ENCODE measurements at regions not wholly inside any gene's neighbourhood (a gene's known extent, or its start where the extent isn't known, plus 50 kb on each side); places are given as distances from the start of the nearest gene placed in this dataset.

GRCh38 chr20:40769677-40770285 is 80.7 kb upstream of the MAFB start:
- intact Hi-C loops (cut with micrococcal nuclease), result no loop called here

- intact Hi-C loops (cut with micrococcal nuclease), result no loop called here
Observed at GRCh38 chr20:40770564-40771307, 81.7 kb upstream of the MAFB start.

- intact Hi-C loops (cut with micrococcal nuclease), result no loop called here
Observed at GRCh38 chr20:40771308-40771610, 82.2 kb upstream of the MAFB start.

DNA sequence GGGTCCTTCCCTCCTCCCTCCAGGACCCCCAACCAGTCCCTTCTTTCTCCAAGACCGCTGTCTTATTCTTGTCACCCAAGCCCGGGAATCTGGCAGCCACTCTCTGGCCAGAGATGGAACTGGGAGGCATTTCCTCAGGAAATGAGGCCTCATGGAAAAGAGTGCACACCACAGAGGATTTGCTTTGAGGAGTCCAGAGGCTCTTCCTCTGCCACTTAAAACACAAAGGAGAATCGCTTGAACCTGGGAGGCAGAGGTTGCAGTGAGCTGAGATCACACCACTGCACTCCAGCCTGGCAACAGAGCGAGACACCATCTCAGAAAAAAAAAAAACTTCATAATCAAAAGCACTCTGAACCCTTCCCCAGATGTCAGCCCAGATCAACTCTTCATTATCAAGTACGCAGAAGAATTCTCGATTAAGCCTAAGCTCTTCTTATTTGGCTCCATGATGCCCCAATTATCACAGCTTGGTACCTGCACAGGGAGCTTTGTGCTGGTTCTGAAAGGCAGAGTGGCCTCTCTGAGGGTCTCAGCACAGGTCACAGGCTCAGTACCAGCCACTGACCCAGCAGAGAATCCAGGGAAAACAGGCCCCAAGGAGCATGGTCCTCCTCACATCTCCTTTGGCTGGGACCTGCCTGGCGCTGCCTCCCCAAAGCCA is 82.9 kb upstream of the MAFB start:
- intact Hi-C loops (cut with micrococcal nuclease), result no loop called here

DNA sequence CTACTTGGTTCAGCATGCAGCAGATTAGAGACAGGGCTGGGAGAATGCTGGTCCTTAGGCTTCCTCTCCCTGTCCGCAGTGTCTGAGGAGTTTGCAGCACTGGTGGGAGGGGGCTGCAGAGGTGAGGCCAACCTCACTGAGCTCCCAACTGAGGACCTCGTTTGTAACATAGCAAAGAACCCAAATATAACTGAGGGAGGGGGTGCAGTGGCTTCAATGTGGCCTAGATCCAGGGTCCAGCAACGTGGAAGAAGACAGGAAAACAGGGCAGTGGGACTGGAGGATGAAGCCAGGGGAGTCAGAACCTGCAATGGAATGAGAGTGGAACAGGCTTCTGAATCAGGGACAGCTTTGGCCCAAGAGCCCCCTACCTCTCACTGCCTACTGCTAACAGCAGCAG is 84.3 kb upstream of the MAFB start:
- intact Hi-C loops (cut with micrococcal nuclease), result no loop called here

- intact Hi-C loops (cut with micrococcal nuclease), result no loop called here
Observed at GRCh38 chr20:40774252-40774651, 85.2 kb upstream of the MAFB start.

DNA sequence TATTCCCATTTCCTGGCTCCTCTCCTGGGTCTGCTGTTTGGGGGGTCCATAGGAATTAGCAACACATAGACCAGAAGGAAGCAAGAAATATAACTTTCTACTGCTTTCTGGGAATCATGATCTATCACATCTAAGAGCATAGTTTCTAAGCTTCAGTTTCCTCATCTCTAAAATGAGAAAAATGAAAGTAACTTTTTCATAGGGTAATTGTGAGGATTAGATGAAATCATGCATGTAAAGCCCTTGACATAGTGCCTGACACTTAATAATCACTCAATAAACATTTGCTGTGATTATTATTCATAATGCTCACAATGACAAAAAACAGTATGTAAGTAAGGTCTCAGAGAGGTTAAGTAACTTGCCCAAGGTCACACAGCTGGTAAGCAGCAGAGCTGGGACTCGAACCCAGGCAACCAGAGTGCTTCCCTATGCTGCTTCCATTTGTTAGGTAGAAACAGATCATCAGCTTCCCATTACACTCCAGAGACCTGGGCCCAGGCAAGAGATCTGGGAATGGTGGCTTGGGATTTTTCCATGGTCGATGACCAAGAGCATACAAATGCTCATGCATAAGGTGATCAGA is 86.6 kb upstream of the MAFB start:
- intact Hi-C loops (cut with micrococcal nuclease), result no loop called here

DNA sequence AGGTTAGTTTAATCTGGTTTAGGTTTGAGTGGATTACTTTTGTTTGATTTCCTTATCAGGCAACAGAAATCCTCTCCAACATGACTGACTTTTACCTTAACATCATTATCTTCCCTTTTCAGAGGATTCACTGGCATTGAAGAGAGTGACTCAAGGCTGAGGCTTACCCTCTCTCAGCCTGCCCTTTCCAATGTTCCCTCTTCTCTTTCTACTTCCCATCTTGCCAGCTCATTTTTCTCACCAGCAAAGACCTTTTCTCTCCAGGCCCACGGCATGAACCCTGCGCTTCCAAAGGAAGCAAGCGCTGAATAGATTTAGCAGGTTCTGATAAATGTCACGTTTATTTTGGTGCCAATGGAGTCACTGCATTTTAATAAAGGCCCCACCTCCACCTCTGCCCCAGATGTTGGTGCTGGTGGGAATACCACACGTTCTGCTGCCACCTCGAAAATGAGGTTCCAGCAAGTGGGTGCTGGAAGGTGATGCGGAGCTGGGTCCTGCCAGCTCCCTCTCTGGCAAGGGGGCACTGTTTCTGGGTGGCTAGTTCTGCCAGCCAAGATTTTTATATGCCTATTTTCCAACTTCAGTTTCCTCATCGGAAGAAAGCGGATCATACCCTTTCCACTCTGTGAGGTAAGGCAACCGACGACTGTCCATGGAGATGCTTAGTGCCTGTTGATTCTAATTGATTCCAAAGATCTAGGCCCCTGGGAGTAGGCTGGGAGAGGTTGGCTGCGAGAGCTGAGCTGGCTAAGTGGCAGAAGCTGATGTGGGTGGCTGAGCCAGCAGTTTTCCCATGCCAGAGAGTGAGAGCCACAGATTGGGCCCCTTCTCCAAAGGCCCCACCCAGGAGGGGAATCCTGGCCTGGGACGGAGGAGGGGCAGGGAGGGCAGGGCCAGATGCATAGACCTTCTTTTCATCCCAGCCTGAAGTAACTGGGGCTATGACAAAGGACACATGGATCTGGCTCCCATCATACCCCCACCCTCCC is 87.7 kb upstream of the MAFB start:
- intact Hi-C loops (cut with micrococcal nuclease), result no loop called here

DNA sequence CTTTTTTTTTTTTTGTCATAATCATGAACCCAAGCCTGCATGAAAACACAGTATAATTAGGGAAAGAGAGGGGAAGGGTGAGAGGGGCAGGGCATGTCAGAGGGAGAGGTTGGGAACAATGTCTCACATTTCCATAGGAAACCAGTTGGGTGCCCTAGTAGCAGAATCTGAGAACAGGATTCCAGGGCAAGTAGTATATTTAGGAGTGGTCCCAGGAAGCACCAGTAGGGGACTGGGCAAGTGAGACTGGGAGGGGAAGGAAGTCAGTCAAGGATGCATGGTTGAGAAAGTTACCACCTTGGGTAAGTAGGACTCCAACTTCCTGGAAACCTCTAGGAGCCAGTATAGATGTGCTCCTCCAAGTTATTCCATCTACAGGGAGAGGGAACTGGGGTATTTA is 88.6 kb upstream of the MAFB start:
- intact Hi-C loops (cut with micrococcal nuclease), result no loop called here

DNA sequence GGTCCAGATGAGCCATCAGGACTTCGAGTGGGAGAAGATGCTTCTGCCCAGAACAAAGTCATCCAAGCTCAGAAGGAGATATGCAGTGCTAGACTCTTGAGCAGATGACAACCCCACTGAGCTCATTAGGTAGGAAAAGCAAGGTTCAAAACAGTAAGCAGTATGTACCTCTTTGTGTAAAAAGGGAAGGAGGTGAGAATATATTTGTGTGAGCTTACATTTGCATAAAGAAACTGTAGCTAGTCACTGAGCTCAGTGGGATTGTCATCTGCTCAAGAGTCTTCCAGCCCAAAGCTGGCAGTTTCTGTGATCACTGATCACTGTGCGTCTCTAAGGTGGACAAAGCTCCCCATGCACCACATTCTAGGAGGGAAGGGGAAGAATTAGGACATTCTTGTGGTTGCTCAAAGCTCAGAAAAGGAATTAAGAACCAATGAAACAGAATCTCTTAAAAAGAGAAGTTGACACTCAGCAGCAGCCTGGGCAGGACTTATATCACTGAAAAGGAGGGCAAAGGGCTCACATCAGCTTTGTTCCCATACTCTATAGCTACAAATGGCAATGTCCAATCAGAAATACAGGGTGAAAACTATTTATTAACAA is 90.0 kb upstream of the MAFB start:
- intact Hi-C loops (cut with micrococcal nuclease), result no loop called here

DNA sequence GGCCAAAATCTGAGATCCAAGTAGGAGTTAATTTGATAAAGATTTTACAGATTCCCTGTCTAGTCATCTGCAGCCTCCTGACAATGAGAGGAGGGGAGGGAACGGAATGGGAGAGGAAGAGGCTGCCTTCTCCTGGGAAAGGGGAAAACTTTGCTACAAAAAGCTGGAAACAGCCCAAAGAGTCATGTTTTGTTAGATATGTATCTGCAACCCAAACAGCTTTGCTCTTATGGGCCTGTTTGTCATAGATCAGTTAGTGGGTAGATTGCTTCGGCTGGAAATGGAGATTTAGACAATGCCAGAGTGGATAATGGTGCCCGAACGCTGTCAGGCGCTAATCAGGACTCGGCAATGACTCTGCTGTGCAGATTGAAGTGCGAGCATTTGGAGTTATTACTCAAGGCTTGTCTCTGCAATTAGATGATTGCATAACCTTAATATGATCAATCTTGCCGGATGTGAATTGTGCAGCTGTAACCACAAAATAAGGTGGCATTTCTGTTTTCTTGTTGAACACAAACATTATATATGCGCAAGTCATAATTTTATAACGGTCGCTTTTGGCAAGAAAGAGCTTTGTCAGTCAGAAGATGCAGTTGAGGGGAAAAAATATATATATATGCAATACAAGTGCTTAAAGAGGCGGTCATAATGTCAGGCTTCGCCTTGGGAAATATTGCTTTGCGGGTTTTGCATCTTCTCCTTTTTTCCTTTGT is 92.4 kb upstream of the MAFB start:
- intact Hi-C loops (cut with micrococcal nuclease), result no loop called here

GRCh38 chr20:40782043-40782368 is 93.0 kb upstream of the MAFB start:
- intact Hi-C loops (cut with micrococcal nuclease), result no loop called here

DNA sequence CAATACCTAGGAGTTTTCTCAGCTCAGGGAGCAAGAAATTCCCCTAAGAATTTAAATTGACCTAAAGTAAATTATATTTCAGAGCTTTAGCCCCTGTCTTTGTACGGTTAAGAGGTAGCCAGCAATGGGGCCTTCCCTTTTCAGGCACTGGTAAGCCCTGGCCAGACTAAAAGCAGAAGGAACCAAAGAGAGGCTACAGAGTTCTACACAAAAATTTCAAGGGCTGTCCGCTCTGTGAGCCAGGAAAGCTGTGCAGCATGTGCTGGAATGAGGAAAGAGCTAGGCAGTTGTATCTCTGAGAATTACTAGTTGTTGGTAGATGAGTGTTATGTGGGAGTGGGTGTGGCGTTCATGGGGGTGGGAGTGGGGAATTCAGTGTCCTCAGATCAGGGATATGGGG is 96.3 kb upstream of the MAFB start:
- intact Hi-C loops (cut with micrococcal nuclease), result no loop called here

DNA sequence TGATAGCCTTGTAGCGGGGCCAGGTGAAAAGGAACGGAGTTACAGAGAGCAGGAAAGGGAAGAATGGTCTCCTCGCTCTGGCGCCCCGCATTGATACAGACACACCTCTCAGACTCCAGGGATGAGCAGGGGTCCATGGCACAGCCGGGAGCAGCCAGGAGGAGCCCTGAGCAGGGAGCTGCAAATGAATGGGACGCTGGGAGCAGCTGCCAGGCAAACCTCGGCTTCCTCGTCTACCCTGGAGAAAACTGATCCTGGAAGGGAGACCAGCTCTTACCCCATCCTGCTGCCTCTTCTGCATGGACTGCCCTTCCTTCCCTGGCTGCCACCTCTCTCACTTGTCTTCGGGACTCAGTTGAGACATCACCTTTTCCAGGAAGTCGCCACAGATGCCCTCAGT is 97.3 kb upstream of the MAFB start:
- intact Hi-C loops (cut with micrococcal nuclease), result no loop called here

- intact Hi-C loops (cut with micrococcal nuclease), result no loop called here
Observed at GRCh38 chr20:40787941-40788340, 98.9 kb upstream of the MAFB start.

DNA sequence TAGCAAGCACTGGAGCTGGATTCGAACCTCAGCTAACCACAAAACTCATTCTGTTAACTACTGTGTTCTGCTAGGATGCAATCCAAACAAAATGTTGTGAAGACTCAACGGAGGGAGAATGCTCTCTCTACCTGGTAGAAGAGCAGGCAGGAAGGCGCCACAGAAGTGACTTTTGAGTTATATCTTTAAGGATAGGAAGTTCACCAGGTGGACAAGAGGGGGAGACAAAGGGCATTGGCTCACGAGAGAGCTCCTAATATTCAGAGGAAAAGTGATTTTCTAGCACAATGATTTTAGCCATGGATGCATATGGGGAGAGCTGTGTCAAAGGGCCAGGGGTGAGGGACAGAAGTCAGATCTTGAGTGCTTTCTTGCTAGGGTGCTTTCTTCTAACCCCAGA is 108.4 kb upstream of the MAFB start:
- intact Hi-C loops (cut with micrococcal nuclease), result loop anchor here (1.0 to 5.0 kb wide), 2 partner anchors 150 to 166 kb away; no protein-coding TSS in a partner anchor

DNA sequence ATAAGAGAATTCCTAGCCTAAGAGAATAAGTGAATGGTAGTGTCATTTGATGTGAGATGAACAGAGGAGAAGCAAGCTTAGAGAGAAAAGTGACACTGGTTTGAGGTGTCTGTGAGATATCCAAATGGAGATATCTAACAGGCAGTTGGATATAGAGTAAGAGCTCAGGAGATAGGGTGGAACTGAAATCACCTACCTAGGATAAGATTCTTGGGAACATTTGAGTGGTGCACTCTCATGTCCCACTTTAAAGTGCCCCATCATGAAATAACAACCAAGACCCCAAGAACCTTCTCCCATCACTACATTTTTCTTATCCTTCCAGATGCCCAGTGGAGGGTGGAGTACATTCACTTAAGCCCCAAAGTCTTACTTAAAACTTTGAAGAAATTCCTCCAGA is 109.0 kb upstream of the MAFB start:
- intact Hi-C loops (cut with micrococcal nuclease), result loop anchor here (5.0 kb wide), 1 partner anchor 149 kb away; no protein-coding TSS in a partner anchor

- intact Hi-C loops (cut with micrococcal nuclease), result no loop called here
Observed at GRCh38 chr20:40802886-40803285, 113.8 kb upstream of the MAFB start.

DNA sequence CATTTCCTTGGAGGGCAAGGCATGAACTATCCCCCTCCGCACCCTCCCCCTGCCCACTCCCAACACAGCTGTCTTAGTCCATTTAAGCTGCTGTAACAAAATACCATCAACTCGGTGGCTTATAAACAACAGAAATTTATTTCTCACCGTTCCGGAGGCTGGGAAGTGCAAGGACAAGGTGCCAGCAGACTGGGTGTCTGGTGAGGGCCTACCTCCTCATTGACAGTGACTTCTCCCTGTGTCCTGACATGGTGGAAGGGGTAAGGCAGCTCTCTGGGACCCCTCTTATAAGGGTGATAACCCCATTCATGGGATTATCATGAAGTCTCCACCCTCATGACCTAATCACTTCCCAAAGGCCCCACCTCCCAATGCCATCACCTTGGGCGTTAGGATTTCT is 114.3 kb upstream of the MAFB start:
- intact Hi-C loops (cut with micrococcal nuclease), result no loop called here

GRCh38 chr20:40805592-40805991 is 116.6 kb upstream of the MAFB start:
- intact Hi-C loops (cut with micrococcal nuclease), result no loop called here

Measured in T-helper 1 cell treated with Interleukin-12 subunit alpha and Interleukin-12 subunit beta and Interleukin-4 antibody, amounts not matched to agents 30 ng/mL and 1 ng/mL, for 36 hours (primary cell).